Ramos (cell line): ENCODE measurements at regions not wholly inside any gene's neighbourhood (a gene's known extent, or its start where the extent isn't known, plus 50 kb on each side); places are given as distances from the start of the nearest gene placed in this dataset.
"Not testable (repeated sequence)": the region's sequence is repeated elsewhere in the genome, so short reads cannot be mapped to it uniquely, and the experiment has no call there.

ENCODE experiments used
- in situ Hi-C: fragments of 300-500 bp; cut with MboI; formaldehyde crosslinking; loops from one replicate; pipeline ENCODE4 v1.14.3; 2022; ENCODE audit warnings: low sequenced_read_pairs; ENCODE audit not compliant: unreplicated experiment

DNA sequence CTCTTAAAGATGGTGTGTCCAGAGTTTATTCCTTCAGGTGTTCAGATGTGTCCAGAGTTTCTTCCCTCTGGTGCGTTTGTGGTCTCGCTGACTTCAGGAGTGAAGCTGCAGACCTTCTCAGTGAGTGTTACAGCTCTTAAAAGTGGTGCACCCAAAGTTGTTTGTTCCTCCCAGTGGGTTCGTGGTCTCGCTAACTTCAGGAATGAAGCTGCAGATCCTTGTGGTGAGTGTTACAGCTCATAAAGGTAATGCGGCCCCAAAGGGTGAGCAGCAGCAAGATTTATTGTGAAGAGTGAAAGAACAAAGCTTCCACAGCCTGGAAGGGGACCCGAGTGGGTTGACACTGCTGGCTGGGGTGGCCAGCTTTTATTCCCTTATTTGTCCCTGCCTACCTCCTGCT, 227.7 kb upstream of the DAB2 start:
- in situ Hi-C loops: not testable (repeated sequence)

DNA sequence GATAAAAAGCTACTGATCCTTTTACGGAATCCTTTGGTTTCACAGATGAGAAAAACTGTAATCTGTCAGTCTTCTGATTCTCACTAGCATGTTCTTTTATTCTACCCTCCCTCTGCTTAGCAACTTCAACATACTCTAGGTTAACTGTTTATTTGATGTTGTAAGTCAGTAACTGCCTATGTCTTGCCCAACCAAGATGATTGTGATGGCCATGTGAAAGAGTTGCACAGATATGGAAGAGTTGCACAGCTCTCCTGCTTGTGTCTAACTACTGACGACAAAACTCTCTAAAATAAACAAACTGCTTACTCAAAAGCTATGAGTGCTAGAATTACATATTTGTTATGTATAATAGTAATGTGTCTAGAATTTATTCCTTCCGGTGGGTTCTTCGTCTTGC, 227.3 kb upstream of the DAB2 start:
- in situ Hi-C loops: no loop called here

DNA sequence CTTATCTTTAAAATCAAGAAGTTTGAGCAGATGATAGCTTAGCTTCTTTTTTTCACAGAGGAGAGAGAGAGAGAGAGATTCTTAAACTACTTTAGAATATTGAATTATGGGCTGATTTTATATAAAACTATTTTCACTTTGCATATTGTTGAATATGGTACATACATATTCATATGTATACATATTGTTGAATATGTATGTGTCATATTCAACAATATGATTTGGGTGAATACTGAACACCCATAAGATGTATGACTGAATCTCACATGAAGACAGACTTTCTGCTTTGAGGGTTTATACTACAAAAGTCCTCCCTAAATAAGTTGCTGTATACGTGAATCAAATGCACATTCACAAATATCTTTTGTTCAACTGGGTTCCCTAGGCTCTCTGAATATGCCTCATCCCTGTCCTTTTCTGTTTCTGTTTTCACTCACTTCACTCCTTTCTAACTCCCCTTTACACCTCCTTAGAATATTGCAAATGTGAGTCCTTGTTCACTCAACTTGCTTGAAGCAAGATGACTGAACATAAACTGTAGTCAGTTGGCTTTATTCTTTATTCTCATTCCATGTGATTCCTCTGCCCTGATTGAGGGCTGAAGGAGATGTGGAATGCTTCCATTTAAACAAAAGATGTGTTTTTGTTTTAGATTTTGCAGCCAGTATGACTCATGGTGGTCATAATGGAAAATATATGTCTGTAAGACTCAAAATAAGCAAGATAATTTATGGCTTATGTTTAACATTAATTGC, 225.4 kb upstream of the DAB2 start:
- in situ Hi-C loops: no loop called here

DNA sequence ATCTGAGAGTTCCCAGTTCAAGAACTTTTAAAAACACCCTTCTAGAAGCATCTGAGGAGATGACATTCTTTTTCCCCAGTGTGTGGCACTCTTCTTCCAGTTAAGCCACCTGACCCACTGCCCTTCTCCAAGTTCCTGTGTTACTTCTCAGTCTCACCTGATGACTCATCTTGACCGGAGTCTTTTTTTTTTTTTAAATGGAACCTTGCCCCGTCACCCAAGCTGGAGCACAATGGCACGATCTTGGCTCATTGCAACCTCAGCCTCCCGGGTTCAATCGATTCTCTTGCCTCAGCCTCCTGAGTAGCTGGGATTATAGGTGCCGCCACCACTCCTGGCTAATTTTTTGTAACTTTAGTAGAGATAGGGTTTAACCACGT, 224.1 kb upstream of the DAB2 start:
- in situ Hi-C loops: no loop called here

- in situ Hi-C loops: no loop called here
These were observed 223.5 kb upstream of the DAB2 start for GRCh38 chr5:39648085-39648847.

DNA sequence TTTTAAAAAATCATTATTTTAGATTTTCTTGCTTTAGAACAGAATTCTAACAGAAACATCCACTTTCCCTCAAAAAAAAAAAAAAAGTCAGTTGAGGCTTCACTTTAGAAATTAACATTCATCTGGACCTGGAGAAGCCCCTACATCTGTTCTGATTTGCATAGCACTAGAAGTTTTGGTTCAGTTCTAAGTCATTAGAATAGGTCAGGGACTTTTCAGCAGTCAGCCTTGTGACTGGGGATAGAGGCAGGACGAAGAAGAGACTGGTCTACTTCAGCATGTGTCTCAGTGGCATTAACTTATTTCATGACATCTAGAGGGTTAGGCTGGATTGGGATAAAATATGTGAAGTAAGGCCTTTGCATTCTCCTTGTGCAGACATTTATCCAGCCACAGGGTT, 215.8 kb upstream of the DAB2 start:
- in situ Hi-C loops: no loop called here

GRCh38 chr5:39639618-39640089, 214.9 kb upstream of the DAB2 start:
- in situ Hi-C loops: no loop called here

DNA sequence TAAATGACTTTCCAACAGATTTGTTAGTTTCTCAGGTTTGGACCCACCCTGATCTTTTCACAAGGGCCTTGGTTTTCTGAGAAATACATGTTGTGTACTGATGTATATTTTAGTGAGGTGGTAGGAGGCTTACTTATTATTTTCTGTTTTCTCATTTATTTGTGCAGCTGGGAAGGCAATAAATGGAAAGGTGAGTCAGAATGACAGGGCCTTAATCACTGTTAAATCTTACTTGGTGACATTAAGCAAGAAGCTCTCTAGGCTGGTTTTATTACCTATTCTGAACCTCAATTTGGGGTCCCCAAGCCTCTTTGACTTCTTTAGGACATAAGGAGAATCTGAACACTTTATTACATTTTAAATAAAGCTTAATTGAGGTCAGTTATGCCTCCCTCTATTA, 214.0 kb upstream of the DAB2 start:
- in situ Hi-C loops: no loop called here

- in situ Hi-C loops: no loop called here
These were observed 208.3 kb upstream of the DAB2 start for GRCh38 chr5:39633057-39633456.

- in situ Hi-C loops: no loop called here
These were observed 207.2 kb upstream of the DAB2 start for GRCh38 chr5:39631958-39632357.

- in situ Hi-C loops: no loop called here
These were observed 205.2 kb upstream of the DAB2 start for GRCh38 chr5:39629946-39630345.

DNA sequence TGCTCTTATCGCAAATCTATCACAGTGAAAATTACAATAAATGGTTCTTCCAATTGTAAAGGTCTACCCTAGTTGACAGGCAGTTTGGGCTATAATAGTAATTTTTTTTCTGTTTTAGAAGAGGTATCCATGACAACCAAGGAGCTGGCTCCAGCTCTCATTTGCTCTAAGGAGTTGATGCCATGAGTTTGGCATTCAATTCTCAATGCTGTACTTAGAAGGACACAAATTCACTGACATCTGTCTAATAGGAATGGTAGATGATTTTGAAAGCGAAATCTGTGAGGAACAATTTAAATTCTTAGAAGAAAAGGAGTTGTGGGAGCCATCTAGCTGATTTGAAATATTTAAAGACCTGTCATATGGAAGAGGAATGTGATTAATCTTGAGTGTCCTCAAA, 203.6 kb upstream of the DAB2 start:
- in situ Hi-C loops: no loop called here

DNA sequence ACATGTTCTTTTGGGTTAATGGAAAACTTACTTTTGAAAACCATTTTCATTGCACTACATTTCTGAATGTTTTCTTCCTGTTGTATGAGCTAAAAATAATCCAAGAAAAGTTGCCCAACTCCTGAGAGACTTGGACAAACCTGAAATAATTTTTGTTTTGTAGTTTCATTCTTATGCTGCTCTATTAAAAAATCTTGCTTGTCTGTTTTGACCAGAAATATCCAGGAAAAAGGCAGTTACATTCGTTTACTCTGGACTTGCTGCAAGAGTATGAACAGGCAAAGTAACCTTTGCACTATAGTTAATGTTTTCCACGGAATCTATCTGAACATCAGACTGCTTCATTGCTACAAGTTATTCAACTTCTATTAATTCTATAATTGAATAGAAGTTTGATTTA, 200.1 kb upstream of the DAB2 start:
- in situ Hi-C loops: no loop called here

GRCh38 chr5:39624268-39624886, 199.6 kb upstream of the DAB2 start:
- in situ Hi-C loops: no loop called here

- in situ Hi-C loops: no loop called here
These were observed 198.6 kb upstream of the DAB2 start for GRCh38 chr5:39623291-39623865.

- in situ Hi-C loops: no loop called here
These were observed 197.5 kb upstream of the DAB2 start for GRCh38 chr5:39622281-39622680.

GRCh38 chr5:39619168-39619818, 194.5 kb upstream of the DAB2 start:
- in situ Hi-C loops: no loop called here

- in situ Hi-C loops: no loop called here
These were observed 193.6 kb upstream of the DAB2 start for GRCh38 chr5:39618391-39618790.

DNA sequence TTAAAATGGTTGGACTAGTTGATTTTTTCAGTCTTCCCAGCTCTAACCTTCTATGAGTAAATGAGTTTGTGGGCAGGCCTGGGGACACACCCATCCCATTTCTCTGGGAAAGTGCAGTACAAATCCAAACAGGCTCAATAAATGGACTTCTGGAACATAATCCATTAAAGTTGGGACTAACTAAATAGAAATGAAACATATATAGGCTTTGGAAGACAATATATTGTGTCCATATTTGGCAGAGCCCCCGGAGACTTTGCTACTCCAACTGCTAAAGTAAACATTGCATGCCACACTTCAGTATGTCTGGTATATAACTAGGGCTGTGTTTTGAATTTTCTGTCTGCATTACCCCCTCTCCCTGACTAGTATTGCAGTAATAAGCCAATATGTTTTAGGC, 191.4 kb upstream of the DAB2 start:
- in situ Hi-C loops: no loop called here

DNA sequence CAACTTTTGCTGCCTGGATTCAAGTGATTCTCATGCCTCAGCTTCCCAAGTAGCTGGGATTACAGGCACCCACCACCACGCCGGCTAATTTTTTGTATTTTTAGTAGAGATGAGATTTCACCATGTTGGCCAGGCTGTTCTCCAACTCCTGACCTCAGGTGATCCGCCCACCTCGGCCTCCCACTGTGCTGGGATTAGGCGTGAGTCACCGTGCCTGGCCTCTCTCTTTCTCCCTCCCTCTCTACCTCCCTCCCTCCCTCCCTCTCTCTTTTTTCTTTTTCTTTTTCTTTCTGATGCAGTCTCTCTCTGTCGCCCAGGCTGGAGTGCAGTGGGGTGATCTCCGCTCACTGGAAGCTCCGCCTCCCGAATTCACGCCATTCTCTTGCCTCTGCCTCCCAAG, 186.3 kb upstream of the DAB2 start:
- in situ Hi-C loops: not testable (repeated sequence)

DNA sequence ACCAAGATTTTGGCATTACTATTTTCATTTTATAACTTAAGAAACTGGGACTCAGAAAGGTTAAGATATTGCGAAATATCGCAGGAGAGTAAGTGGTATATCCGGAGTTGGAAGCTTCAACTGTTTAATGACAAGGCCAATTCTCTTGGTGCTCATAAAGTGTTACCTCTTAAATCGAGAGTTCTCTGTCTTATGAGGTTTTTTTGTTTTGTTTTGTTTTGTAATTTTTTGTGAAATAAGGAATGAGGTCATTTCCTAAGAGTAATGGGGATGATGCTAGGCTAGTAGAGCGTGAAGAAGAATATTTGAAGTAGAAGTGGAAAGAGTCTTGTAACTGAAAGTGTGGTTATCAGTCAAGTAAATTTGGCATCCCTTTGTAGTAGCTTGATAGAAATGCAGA, 183.2 kb upstream of the DAB2 start:
- in situ Hi-C loops: no loop called here
